Fibroblast of pulmonary artery (primary cell): ENCODE measurements at regions not wholly inside any gene's neighbourhood (a gene's known extent, or its start where the extent isn't known, plus 50 kb on each side); places are given as distances from the start of the nearest gene placed in this dataset.

Source experiments
- DNase-seq: peaks from one replicate; pipeline ENCODE4 v3.0.0-alpha.2; 2010; ENCODE audit warnings: low read depth
- H3K4me3 ChIP-seq: replicated peaks from 2 replicates; pipeline ENCODE4 v1.5.1; 2011; ENCODE audit warnings: low read depth, mild to moderate bottlenecking, control low read depth, low read length, moderate library complexity
- TF ChIP-seq, protein P1 (sequence below): IDR thresholded peaks from 2 replicates; pipeline ENCODE4 v1.5.1; 2011; ENCODE audit warnings: mild to moderate bottlenecking, control low read depth, low read length, inconsistent platforms; ENCODE audit errors: missing control alignments

DNA sequence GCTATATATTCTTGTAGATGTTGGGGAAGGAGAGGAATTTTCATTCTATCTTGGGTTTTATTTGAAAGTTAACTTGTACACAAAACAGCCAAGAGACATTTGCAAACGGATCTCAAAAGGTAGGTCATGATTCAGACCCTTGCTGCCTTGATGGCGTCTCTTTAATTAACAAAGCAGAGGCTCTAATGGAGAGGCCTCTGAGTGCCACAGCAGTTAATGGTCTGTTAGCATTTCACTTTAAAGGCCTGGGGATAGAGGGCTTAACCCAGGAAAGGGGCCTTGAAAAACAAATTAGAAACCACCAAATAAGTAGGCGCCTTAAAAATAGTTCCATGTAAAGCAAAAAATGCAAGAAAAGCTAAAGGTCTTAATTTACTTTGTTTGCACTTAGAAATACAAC, 836.9 kb upstream of the CELF4 start:
- no peak for DNase-seq
- H3K4me3 ChIP-seq = no peak overlapping the region
- TF ChIP-seq, protein P1, sequence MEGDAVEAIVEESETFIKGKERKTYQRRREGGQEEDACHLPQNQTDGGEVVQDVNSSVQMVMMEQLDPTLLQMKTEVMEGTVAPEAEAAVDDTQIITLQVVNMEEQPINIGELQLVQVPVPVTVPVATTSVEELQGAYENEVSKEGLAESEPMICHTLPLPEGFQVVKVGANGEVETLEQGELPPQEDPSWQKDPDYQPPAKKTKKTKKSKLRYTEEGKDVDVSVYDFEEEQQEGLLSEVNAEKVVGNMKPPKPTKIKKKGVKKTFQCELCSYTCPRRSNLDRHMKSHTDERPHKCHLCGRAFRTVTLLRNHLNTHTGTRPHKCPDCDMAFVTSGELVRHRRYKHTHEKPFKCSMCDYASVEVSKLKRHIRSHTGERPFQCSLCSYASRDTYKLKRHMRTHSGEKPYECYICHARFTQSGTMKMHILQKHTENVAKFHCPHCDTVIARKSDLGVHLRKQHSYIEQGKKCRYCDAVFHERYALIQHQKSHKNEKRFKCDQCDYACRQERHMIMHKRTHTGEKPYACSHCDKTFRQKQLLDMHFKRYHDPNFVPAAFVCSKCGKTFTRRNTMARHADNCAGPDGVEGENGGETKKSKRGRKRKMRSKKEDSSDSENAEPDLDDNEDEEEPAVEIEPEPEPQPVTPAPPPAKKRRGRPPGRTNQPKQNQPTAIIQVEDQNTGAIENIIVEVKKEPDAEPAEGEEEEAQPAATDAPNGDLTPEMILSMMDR = no peak

GRCh38 chr18:38397094-38397493, 831.5 kb upstream of the CELF4 start:
- TF ChIP-seq, protein P1 = no peak
- no peak for DNase-seq
- H3K4me3 ChIP-seq = no peak overlapping the region

GRCh38 chr18:38386146-38386545, 820.5 kb upstream of the CELF4 start:
- TF ChIP-seq, protein P1 = no peak
- DNase-seq = no peak
- no peak overlapping the region for H3K4me3 ChIP-seq

- no peak overlapping the region for H3K4me3 ChIP-seq
- TF ChIP-seq, protein P1 = no peak
- no peak for DNase-seq
These were observed 804.4 kb upstream of the CELF4 start for GRCh38 chr18:38369772-38370690.

DNA sequence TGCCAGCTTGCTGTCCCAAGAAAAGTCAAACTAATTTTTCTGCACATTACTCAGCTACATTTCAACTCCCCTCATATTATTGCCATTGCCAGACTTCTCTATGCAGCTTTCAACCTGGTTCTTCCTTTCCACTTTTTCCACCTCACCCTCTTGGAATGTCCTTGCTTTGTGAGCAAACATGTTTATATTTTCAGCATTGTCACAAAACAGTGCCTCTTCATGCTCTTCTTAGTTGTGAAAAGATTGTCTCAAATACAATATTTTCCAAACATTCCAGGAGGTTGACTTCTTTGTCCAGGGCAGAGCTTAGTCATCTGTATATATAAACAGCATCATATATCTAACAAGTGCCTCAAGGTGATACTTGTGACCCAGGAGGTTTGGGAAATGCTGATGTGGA, 803.3 kb upstream of the CELF4 start:
- TF ChIP-seq, protein P1 = no peak
- no peak for DNase-seq
- H3K4me3 ChIP-seq = no peak overlapping the region

DNA sequence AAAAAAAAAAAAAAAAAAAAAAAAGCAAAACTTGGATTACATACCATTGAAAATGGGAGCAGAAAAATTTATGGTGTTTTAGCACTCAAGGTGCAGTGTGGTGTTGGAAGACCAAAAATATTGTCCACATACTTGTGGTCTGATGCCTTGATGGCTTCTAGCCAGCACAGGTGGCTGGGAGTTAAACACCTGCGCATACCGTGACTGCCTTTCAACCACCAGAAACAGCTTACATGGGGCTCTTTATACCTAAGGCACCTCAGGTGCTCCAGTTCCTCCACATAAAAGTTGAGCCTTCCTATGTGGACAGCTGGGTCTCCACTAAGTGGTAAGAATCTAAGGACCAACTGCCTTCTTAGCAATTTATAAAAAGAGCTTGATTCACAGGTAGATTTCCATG, 802.6 kb upstream of the CELF4 start:
- no peak overlapping the region for H3K4me3 ChIP-seq
- DNase-seq = no peak
- TF ChIP-seq, protein P1 = no peak

DNA sequence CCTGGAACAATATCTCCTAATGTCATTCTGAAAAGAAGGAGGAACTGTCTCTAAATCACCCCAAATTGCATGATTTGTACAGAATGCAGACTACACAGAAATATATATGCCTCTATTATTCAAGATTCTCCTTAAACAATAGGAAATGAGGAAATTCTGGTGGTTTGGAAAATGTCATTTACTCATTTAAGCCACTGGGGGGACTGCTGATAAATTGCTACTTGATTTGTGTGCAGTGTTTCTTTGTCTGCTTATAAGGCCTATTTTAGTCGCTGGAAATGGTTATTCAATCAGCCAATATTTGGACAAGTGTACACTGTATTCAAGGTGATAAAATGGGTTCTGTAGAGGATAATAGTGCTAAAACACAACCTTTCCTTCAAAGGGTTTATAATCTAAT, 801.9 kb upstream of the CELF4 start:
- TF ChIP-seq, protein P1 = peak; percentile 37
- peak; percentile 25 for DNase-seq
- no peak overlapping the region for H3K4me3 ChIP-seq
